IMR-90 (cell line): ENCODE measurements at regions not wholly inside any gene's neighbourhood (a gene's known extent, or its start where the extent isn't known, plus 50 kb on each side); places are given as distances from the start of the nearest gene placed in this dataset.

Experiments used
- ATAC-seq: fragments of 200-7000 bp; cut with Tn5 transposase; 2 replicates; pipeline ENCODE4 v1.9.1; 2020; ENCODE audit warnings: low read depth, mild to moderate bottlenecking, moderate library complexity
- BruUV-seq: library from RNA; stranded (reverse); fragments of 400-500 nt; replicated peaks from 2 replicates; lab custom pipeline; 2021; lab: Mats Ljungman, UMichigan
- CTCF ChIA-PET: fragments of 300-600 bp; formaldehyde crosslinking; extraction: SDS; loops from one replicate; lab custom pipeline; 2021; ENCODE audit warnings: antibody characterized with exemption; lab: Yijun Ruan, JAX
- POLR2A ChIA-PET: fragments of 300-600 bp; sonication (Branson Sonifier 250); formaldehyde crosslinking; loops from one replicate; lab custom pipeline; 2022; ENCODE audit warnings: antibody characterized with exemption; ENCODE audit not compliant: unreplicated experiment; lab: Charles Lee
- DNase-seq: peaks from one replicate; pipeline ENCODE4 v3.0.0; 2013
- H2AFZ ChIP-seq: replicated peaks from 2 replicates; pipeline ENCODE3; 2013; ENCODE audit warnings: low read length, mild to moderate bottlenecking; ENCODE audit not compliant: poor library complexity
- H2AK5ac ChIP-seq: 2 replicates; pipeline ENCODE4 v1.6.1; 2013; ENCODE audit warnings: low read depth, low read length, inconsistent platforms
- H2AK9ac ChIP-seq: replicated peaks from 2 replicates; pipeline ENCODE3; 2013; ENCODE audit warnings: mild to moderate bottlenecking, low read depth, low read length, moderate library complexity; ENCODE audit not compliant: poor library complexity
- H2BK120ac ChIP-seq: 2 replicates; pipeline ENCODE4 v1.6.1; 2013; ENCODE audit warnings: low read depth, low read length, inconsistent platforms
- H2BK15ac ChIP-seq: 3 replicates; pipeline ENCODE4 v1.6.1; 2013; ENCODE audit warnings: low read depth, low read length, inconsistent platforms
- H2BK20ac ChIP-seq: 2 replicates; pipeline ENCODE4 v1.6.1; 2013; ENCODE audit warnings: low read depth, mild to moderate bottlenecking, inconsistent platforms, low read length, moderate library complexity
- H2BK5ac ChIP-seq: 2 replicates; pipeline ENCODE4 v1.6.1; 2013; ENCODE audit warnings: mild to moderate bottlenecking, low read depth, low read length, inconsistent platforms; ENCODE audit not compliant: poor library complexity, severe bottlenecking
- H3K14ac ChIP-seq: replicated peaks from 2 replicates; pipeline ENCODE4 v1.6.1; 2013; ENCODE audit warnings: low read depth, low read length, inconsistent platforms
- H3K18ac ChIP-seq: 2 replicates; pipeline ENCODE4 v1.6.1; 2013; ENCODE audit warnings: low read depth, low read length, control low read depth
- H3K23ac ChIP-seq: 2 replicates; pipeline ENCODE4 v1.6.1; 2013; ENCODE audit warnings: low read depth, low read length, inconsistent platforms
- H3K27ac ChIP-seq: 2 replicates; pipeline ENCODE4 v1.5.1; 2013; ENCODE audit warnings: mild to moderate bottlenecking, control low read depth, low read length; ENCODE audit not compliant: insufficient read depth
- H3K27me3 ChIP-seq: 2 replicates; pipeline ENCODE4 v1.6.1; 2013; ENCODE audit warnings: low read length; ENCODE audit not compliant: control insufficient read depth, insufficient read depth
- H3K36me3 ChIP-seq: 2 replicates; pipeline ENCODE4 v1.6.1; 2013; ENCODE audit warnings: low read length, mixed read lengths; ENCODE audit not compliant: control insufficient read depth, insufficient read depth
- H3K4ac ChIP-seq: 2 replicates; pipeline ENCODE4 v1.6.1; 2013; ENCODE audit warnings: low read depth, low read length, inconsistent platforms
- H3K4me1 ChIP-seq: 2 replicates; pipeline ENCODE4 v1.6.1; 2013; ENCODE audit warnings: low read length, mixed read lengths; ENCODE audit not compliant: control insufficient read depth, insufficient read depth
- H3K4me2 ChIP-seq: 2 replicates; pipeline ENCODE4 v1.6.1; 2013; ENCODE audit warnings: low read depth, mild to moderate bottlenecking, control low read depth, low read length, moderate library complexity
- H3K4me3 ChIP-seq: 2 replicates; pipeline ENCODE4 v1.5.1; 2013; ENCODE audit warnings: low read depth, mild to moderate bottlenecking, control low read depth, low read length, moderate library complexity; ENCODE audit not compliant: insufficient read depth
- H3K56ac ChIP-seq: 2 replicates; pipeline ENCODE4 v1.6.1; 2013; ENCODE audit warnings: low read length, inconsistent platforms; ENCODE audit not compliant: insufficient read depth; ENCODE audit errors: extremely low read depth
- H3K79me1 ChIP-seq, 2 experiments: 2 replicates each; pipeline ENCODE4 v1.6.1; 2013; ENCODE audit warnings: low read length in 2 of 2, inconsistent platforms in 1 of 2, low read depth in 1 of 2
- H3K9ac ChIP-seq: 2 replicates; pipeline ENCODE4 v1.6.1; 2013; ENCODE audit warnings: low read depth, low read length, control low read depth
- H3K9me1 ChIP-seq: 2 replicates; pipeline ENCODE4 v1.6.1; 2013; ENCODE audit warnings: low read length, inconsistent platforms; ENCODE audit not compliant: insufficient read depth
- H3K9me3 ChIP-seq: 2 replicates; pipeline ENCODE4 v1.6.1; 2013; ENCODE audit warnings: low read length; ENCODE audit not compliant: control insufficient read depth, insufficient read depth
- H4K20me1 ChIP-seq: 2 replicates; pipeline ENCODE4 v1.6.1; 2013; ENCODE audit warnings: low read length, inconsistent platforms; ENCODE audit not compliant: insufficient read depth
- H4K5ac ChIP-seq: 2 replicates; pipeline ENCODE4 v1.6.1; 2013; ENCODE audit warnings: mild to moderate bottlenecking, low read depth, low read length, control low read depth
- H4K8ac ChIP-seq, 2 experiments: 2 replicates each; pipeline ENCODE4 v1.6.1; 2013; ENCODE audit warnings: low read depth in 2 of 2, low read length in 2 of 2, control low read depth in 1 of 2, inconsistent platforms in 1 of 2
- H4K91ac ChIP-seq: 2 replicates; pipeline ENCODE4 v1.6.1; 2013; ENCODE audit warnings: low read depth, low read length, inconsistent platforms; ENCODE audit not compliant: insufficient read depth
- POLR2A ChIP-seq: IDR thresholded peaks from 2 replicates; pipeline ENCODE4 v1.6.1; 2012; ENCODE audit warnings: mild to moderate bottlenecking, low read depth, low read length
- WGBS, 2 experiments: methylation state at CpG; one replicate each; pipeline versions ENCODE4 v1.1.5 to v1.1.7; 2013; ENCODE audit warnings: missing lambda C conversion rate in 2 of 2; ENCODE audit not compliant: insufficient read length in 1 of 2; ENCODE audit errors: extremely low coverage in 2 of 2; 5-methylcytosine and 5-hydroxymethylcytosine counted together
- dilution Hi-C: fragments of 300-500 bp; cut with HindIII; formaldehyde crosslinking; loops from one replicate; pipeline ENCODE4 v1.14.3; 2018; ENCODE audit warnings: low sequenced_read_pairs; ENCODE audit not compliant: unreplicated experiment
- in situ Hi-C: fragments of 300-500 bp; cut with MboI; formaldehyde crosslinking; loops from 3 replicates; pipeline ENCODE4 v1.14.3; 2019; ENCODE audit warnings: low sequenced_read_pairs, inconsistent platforms, mixed read lengths
- intact Hi-C: fragments of 100-400 bp; cut with micrococcal nuclease; formaldehyde crosslinking; loops from 2 replicates; pipeline ENCODE4 v1.10.0; 2022
- TF ChIP-seq, protein P1 (sequence below): fragments of 150-350 bp; IDR thresholded peaks from 2 replicates; pipeline ENCODE4 v1.6.1; 2016; ENCODE audit warnings: low read depth, mild to moderate bottlenecking, low read length, moderate library complexity, borderline replicate concordance
- TF ChIP-seq, protein P2 (sequence below): fragments of 150-350 bp; IDR thresholded peaks from 2 replicates; pipeline ENCODE4 v1.6.1; 2017; ENCODE audit warnings: mild to moderate bottlenecking, antibody characterized with exemption, low read length, low read depth

DNA sequence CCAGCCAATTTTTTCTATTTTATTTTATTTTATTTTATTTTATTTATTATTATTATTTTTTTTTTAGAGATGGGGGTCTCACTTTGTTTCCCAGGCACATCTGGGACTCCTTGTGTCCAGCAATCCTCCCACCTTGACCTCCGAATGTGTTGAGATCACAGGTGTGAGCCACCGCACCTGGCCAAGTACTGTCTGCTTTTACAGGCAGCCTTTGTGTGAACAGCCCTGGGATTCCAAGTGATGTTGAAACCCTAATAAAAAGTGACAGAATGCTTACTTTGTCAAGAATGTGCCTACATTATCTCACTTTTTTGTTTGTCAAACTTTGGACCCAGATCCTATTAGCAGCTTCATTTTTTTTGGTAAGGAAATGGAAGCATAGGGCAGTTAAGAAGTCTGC is 220.1 kb upstream of the EDNRB start:
- no peaks in the 10 kb centered on the region for H3K79me1 ChIP-seq
- TF ChIP-seq, protein P1, sequence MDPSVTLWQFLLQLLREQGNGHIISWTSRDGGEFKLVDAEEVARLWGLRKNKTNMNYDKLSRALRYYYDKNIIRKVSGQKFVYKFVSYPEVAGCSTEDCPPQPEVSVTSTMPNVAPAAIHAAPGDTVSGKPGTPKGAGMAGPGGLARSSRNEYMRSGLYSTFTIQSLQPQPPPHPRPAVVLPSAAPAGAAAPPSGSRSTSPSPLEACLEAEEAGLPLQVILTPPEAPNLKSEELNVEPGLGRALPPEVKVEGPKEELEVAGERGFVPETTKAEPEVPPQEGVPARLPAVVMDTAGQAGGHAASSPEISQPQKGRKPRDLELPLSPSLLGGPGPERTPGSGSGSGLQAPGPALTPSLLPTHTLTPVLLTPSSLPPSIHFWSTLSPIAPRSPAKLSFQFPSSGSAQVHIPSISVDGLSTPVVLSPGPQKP = no peak
- TF ChIP-seq POLR2A = no peak
- TF ChIP-seq, protein P2, sequence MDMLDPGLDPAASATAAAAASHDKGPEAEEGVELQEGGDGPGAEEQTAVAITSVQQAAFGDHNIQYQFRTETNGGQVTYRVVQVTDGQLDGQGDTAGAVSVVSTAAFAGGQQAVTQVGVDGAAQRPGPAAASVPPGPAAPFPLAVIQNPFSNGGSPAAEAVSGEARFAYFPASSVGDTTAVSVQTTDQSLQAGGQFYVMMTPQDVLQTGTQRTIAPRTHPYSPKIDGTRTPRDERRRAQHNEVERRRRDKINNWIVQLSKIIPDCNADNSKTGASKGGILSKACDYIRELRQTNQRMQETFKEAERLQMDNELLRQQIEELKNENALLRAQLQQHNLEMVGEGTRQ = no peak
- no peaks in the 10 kb centered on the region for H3K36me3 ChIP-seq
- dilution Hi-C loops = no loop called here
- no peak overlapping the region for H4K8ac ChIP-seq
- no peak overlapping the region for H3K9ac ChIP-seq
- H3K23ac ChIP-seq = no peak overlapping the region
- intact Hi-C loops = loop anchor here (10.0 kb wide), 3 partner anchors 446 to 1196 kb away; no protein-coding TSS in a partner anchor
- H2AK5ac ChIP-seq = no peak overlapping the region
- no peak overlapping the region; the same call in 1 of the 2 replicates for H3K4ac ChIP-seq
- H2BK120ac ChIP-seq = no peak overlapping the region
- H3K27me3 ChIP-seq = 0 out of 2 replicates have a peak, but pooled peaks cover 1% of the 10 kb centered on the region
- peaks cover 2% of the 10 kb centered on the region; the same call in 1 of the 2 replicates for H3K4me1 ChIP-seq
- no peak overlapping the region for H2BK5ac ChIP-seq
- no peak overlapping the region for H4K5ac ChIP-seq
- H3K14ac ChIP-seq = no peak overlapping the region
- no peak overlapping the region for H2BK15ac ChIP-seq
- DNase-seq (no peak), ATAC-seq (no peak)
- no peak overlapping the region for H2AFZ ChIP-seq
- no peak overlapping the region for H3K56ac ChIP-seq
- H3K18ac ChIP-seq = no peak overlapping the region
- no peaks in the 10 kb centered on the region for H4K20me1 ChIP-seq
- no peak overlapping the region for H2AK9ac ChIP-seq
- no TSS peak for BruUV-seq
- H4K91ac ChIP-seq = no peak overlapping the region
- POLR2A ChIA-PET = no interaction called here
- in situ Hi-C loops = loop anchor here (25.0 kb wide), 1 partner anchor 449 kb away; no protein-coding TSS in a partner anchor
- no CpG with 5 or more reads among the region's 2 CpGs for WGBS, 2 experiments
- CTCF ChIA-PET = interaction anchor here (0.7 to 2.3 kb wide), 5 partner anchors 8 to 840 kb away, joined by 3 to 15 read pairs (median 7); no protein-coding TSS in a partner anchor
- H3K4me3 ChIP-seq = no peak overlapping the region
- H3K9me3 ChIP-seq = no peaks in the 10 kb centered on the region
- H2BK20ac ChIP-seq = no peak overlapping the region
- no peak overlapping the region for H3K27ac ChIP-seq
- H3K4me2 ChIP-seq = no peak overlapping the region
- H3K9me1 ChIP-seq = no peaks in the 10 kb centered on the region
